ENCODE measurements at regions not wholly inside any gene's neighbourhood (a gene's known extent, or its start where the extent isn't known, plus 50 kb on each side); places are given as distances from the start of the nearest gene placed in this dataset.

GRCh38 chr12:105980533-105980932 is 158.2 kb downstream of the NUAK1 start:
- H3K27me3 Mint-ChIP-seq, result peaks cover 0 to 8% (median 5%) of the 10 kb centered on the region in 5 donors
- Histone ChIP-seq H3K4me1 (ENCODE audit: control insufficient read depth in 2 of 2, insufficient read depth in 2 of 2, low read length in 2 of 2) (no peaks in the 10 kb centered on the region), H3K4me3 (ENCODE audit: low read length) (no peak overlapping the region), H3K36me3 (ENCODE audit: control insufficient read depth in 2 of 3, insufficient read depth in 3 of 3, low read length in 3 of 3) (no peaks in the 10 kb centered on the region), H3K9me3 (ENCODE audit: control insufficient read depth in 2 of 3, low read length in 3 of 3) (no peaks in the 10 kb centered on the region), H3K27me3 (ENCODE audit: control insufficient read depth in 2 of 2, insufficient read depth in 2 of 2, low read length in 2 of 2) (no peaks in the 10 kb centered on the region), H3K27ac (ENCODE audit: low read depth, low read length) (no peak overlapping the region)
- POLR2A ChIA-PET, result no interaction called here
- no peaks in the 10 kb centered on the region for H3K4me1 Mint-ChIP-seq
- no peak overlapping the region for H3K4me3 Mint-ChIP-seq
- peaks cover 0 to 4% (median 0%) of the 10 kb centered on the region in 11 donors for H3K9me3 Mint-ChIP-seq
- H3K27ac Mint-ChIP-seq, result no peak overlapping the region
- DNase-seq (no peak), ATAC-seq (no peak)
- no peaks in the 10 kb centered on the region for H3K36me3 Mint-ChIP-seq
- CTCF ChIA-PET, result no interaction called here
- intact Hi-C loops (cut with micrococcal nuclease), result no loop called here

GRCh38 chr12:105982022-105982421 is 156.7 kb downstream of the NUAK1 start:
- no peaks in the 10 kb centered on the region for H3K27me3 ChIP-seq (ENCODE audit: control insufficient read depth in 2 of 2, insufficient read depth in 2 of 2, low read length in 2 of 2)
- no peak overlapping the region for H3K4me3 ChIP-seq (ENCODE audit: low read length)
- no peak for ATAC-seq
- H3K9me3 ChIP-seq (ENCODE audit: control insufficient read depth in 2 of 3, low read length in 3 of 3), result no peaks in the 10 kb centered on the region
- H3K36me3 Mint-ChIP-seq, result no peaks in the 10 kb centered on the region
- no peaks in the 10 kb centered on the region for H3K4me1 Mint-ChIP-seq
- no peaks in the 10 kb centered on the region for H3K36me3 ChIP-seq (ENCODE audit: control insufficient read depth in 2 of 3, insufficient read depth in 3 of 3, low read length in 3 of 3)
- H3K4me1 ChIP-seq (ENCODE audit: control insufficient read depth in 2 of 2, insufficient read depth in 2 of 2, low read length in 2 of 2), result no peaks in the 10 kb centered on the region
- peaks cover 0 to 1% (median 0%) of the 10 kb centered on the region in 11 donors for H3K9me3 Mint-ChIP-seq
- H3K27me3 Mint-ChIP-seq, result peaks cover 0 to 5% (median 0%) of the 10 kb centered on the region in 5 donors
- H3K27ac Mint-ChIP-seq, result no peak overlapping the region
- CTCF ChIA-PET, result no interaction called here
- POLR2A ChIA-PET, result no interaction called here
- H3K27ac ChIP-seq (ENCODE audit: low read depth, low read length), result no peak overlapping the region
- DNase-seq, result no peak
- H3K4me3 Mint-ChIP-seq, result no peak overlapping the region
- intact Hi-C loops (cut with micrococcal nuclease), result no loop called here

DNA sequence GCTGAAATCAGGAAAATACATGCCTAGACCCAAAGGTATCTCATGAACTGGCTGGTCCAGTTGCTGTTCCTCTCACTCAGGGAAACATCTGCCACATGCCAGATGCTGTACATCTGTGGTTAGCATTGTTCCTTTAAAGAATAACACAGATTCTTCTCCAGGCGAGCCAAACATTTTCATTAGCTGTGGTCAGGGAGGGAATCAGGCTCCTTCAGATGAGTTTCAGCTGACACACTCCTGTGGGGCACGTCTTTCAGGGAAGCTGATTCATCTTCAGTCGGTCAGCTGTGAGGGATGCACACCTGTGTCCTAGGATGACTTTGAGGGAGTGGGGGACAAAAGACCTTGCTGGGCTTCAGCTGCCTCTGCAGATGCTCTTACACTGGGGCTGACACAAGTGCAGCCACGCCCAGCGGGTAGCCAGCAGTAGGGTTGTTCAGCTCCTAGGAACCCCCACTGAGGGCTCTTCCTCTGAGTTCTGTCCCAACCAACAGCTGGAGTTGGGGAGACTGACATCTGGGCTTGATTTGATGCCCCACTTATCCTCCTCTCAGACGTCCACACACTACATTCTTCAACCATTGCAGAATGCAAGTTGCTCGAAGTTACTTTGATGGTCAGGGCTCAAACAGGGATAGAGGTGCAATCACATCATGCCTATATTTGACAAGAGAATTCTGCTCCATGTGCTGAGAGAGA is 155.0 kb downstream of the NUAK1 start:
- no peaks in the 10 kb centered on the region for H3K9me3 ChIP-seq (ENCODE audit: control insufficient read depth in 2 of 3, low read length in 3 of 3)
- ChIA-PET CTCF (no interaction called here), POLR2A (no interaction called here)
- H3K27ac ChIP-seq (ENCODE audit: low read depth, low read length), result no peak overlapping the region
- H3K4me3 ChIP-seq (ENCODE audit: low read length), result no peak overlapping the region
- Mint-ChIP-seq H3K9me3 (no peaks in the 10 kb centered on the region), H3K27me3 (peaks cover 0 to 8% (median 3%) of the 10 kb centered on the region in 5 donors), H3K4me3 (no peak overlapping the region), H3K27ac (no peak overlapping the region), H3K36me3 (no peaks in the 10 kb centered on the region), H3K4me1 (no peaks in the 10 kb centered on the region)
- H3K4me1 ChIP-seq (ENCODE audit: control insufficient read depth in 2 of 2, insufficient read depth in 2 of 2, low read length in 2 of 2), result no peaks in the 10 kb centered on the region
- H3K27me3 ChIP-seq (ENCODE audit: control insufficient read depth in 2 of 2, insufficient read depth in 2 of 2, low read length in 2 of 2), result no peaks in the 10 kb centered on the region
- no peaks in the 10 kb centered on the region for H3K36me3 ChIP-seq (ENCODE audit: control insufficient read depth in 2 of 3, insufficient read depth in 3 of 3, low read length in 3 of 3)
- intact Hi-C loops (cut with micrococcal nuclease), result no loop called here
- DNase-seq (no peak), ATAC-seq (no peak)

- H3K27ac ChIP-seq (ENCODE audit: low read depth, low read length), result no peak overlapping the region
- DNase-seq, result no peak
These were observed 153.4 kb downstream of the NUAK1 start for GRCh38 chr12:105985383-105985782.

GRCh38 chr12:105986779-105987684 is 151.7 kb downstream of the NUAK1 start:
- Mint-ChIP-seq H3K4me3 (no peak overlapping the region), H3K27me3 (peaks cover 0 to 8% (median 4%) of the 10 kb centered on the region in 5 donors), H3K9me3 (peaks cover 0 to 5% (median 0%) of the 10 kb centered on the region in 11 donors), H3K27ac (no peak overlapping the region), H3K36me3 (no peaks in the 10 kb centered on the region), H3K4me1 (no peaks in the 10 kb centered on the region)
- H3K4me3 ChIP-seq (ENCODE audit: low read length), result no peak overlapping the region
- no peak for DNase-seq
- H3K27ac ChIP-seq (ENCODE audit: low read depth, low read length), result no peak overlapping the region
- no peaks in the 10 kb centered on the region for H3K27me3 ChIP-seq (ENCODE audit: control insufficient read depth in 2 of 2, insufficient read depth in 2 of 2, low read length in 2 of 2)
- ATAC-seq, result no peak
- no peaks in the 10 kb centered on the region for H3K4me1 ChIP-seq (ENCODE audit: control insufficient read depth in 2 of 2, insufficient read depth in 2 of 2, low read length in 2 of 2)
- H3K36me3 ChIP-seq (ENCODE audit: control insufficient read depth in 2 of 3, insufficient read depth in 3 of 3, low read length in 3 of 3), result no peaks in the 10 kb centered on the region
- intact Hi-C loops (cut with micrococcal nuclease), result no loop called here
- ChIA-PET CTCF (no interaction called here), POLR2A (no interaction called here)
- H3K9me3 ChIP-seq (ENCODE audit: control insufficient read depth in 2 of 3, low read length in 3 of 3), result no peaks in the 10 kb centered on the region

More at GRCh38 chr12:105985383-105985782, 153.4 kb downstream of the NUAK1 start:
- H3K27ac Mint-ChIP-seq, result no peak overlapping the region
- no peaks in the 10 kb centered on the region for H3K36me3 ChIP-seq (ENCODE audit: control insufficient read depth in 2 of 3, insufficient read depth in 3 of 3, low read length in 3 of 3)
- POLR2A ChIA-PET, result no interaction called here
- H3K4me3 Mint-ChIP-seq, result no peak overlapping the region
- H3K36me3 Mint-ChIP-seq, result no peaks in the 10 kb centered on the region
- H3K4me3 ChIP-seq (ENCODE audit: low read length), result no peak overlapping the region
- H3K4me1 ChIP-seq (ENCODE audit: control insufficient read depth in 2 of 2, insufficient read depth in 2 of 2, low read length in 2 of 2), result no peaks in the 10 kb centered on the region
- no peaks in the 10 kb centered on the region for H3K9me3 ChIP-seq (ENCODE audit: control insufficient read depth in 2 of 3, low read length in 3 of 3)
- ATAC-seq, result no peak
- no peaks in the 10 kb centered on the region for H3K4me1 Mint-ChIP-seq
- H3K27me3 Mint-ChIP-seq, result peaks cover 0 to 8% (median 3%) of the 10 kb centered on the region in 5 donors
- intact Hi-C loops (cut with micrococcal nuclease), result no loop called here
- H3K27me3 ChIP-seq (ENCODE audit: control insufficient read depth in 2 of 2, insufficient read depth in 2 of 2, low read length in 2 of 2), result no peaks in the 10 kb centered on the region
- CTCF ChIA-PET, result no interaction called here
- H3K9me3 Mint-ChIP-seq, result peaks cover 0 to 5% (median 0%) of the 10 kb centered on the region in 11 donors

- intact Hi-C loops (cut with micrococcal nuclease), result no loop called here
- DNase-seq, result no peak
- ChIA-PET POLR2A (no interaction called here), CTCF (no interaction called here)
- peaks cover 0 to 8% (median 4%) of the 10 kb centered on the region in 5 donors for H3K27me3 Mint-ChIP-seq
- Histone ChIP-seq H3K9me3 (ENCODE audit: control insufficient read depth in 2 of 3, low read length in 3 of 3) (no peaks in the 10 kb centered on the region), H3K4me1 (ENCODE audit: control insufficient read depth in 2 of 2, insufficient read depth in 2 of 2, low read length in 2 of 2) (no peaks in the 10 kb centered on the region), H3K27me3 (ENCODE audit: control insufficient read depth in 2 of 2, insufficient read depth in 2 of 2, low read length in 2 of 2) (no peaks in the 10 kb centered on the region), H3K36me3 (ENCODE audit: control insufficient read depth in 2 of 3, insufficient read depth in 3 of 3, low read length in 3 of 3) (no peaks in the 10 kb centered on the region), H3K4me3 (ENCODE audit: low read length) (no peak overlapping the region), H3K27ac (ENCODE audit: low read depth, low read length) (no peak overlapping the region)
- H3K27ac Mint-ChIP-seq, result no peak overlapping the region
- no peaks in the 10 kb centered on the region for H3K4me1 Mint-ChIP-seq
- no peaks in the 10 kb centered on the region for H3K36me3 Mint-ChIP-seq
- ATAC-seq, result no peak
- H3K4me3 Mint-ChIP-seq, result no peak overlapping the region
- peaks cover 0 to 5% (median 2%) of the 10 kb centered on the region in 11 donors for H3K9me3 Mint-ChIP-seq
These were observed 151.1 kb downstream of the NUAK1 start for GRCh38 chr12:105987685-105988035.

All from naive thymus-derived CD4-positive, alpha-beta T cell (primary cell).